Ovary (tissue), 7 donors: ENCODE measurements at regions not wholly inside any gene's neighbourhood (a gene's known extent, or its start where the extent isn't known, plus 50 kb on each side); places are given as distances from the start of the nearest gene placed in this dataset.

Experiments
- DNase-seq, 5 donors: peaks; one replicate each; pipeline ENCODE4 v3.0.0-alpha.2; 2019 to 2020
- H3K27ac ChIP-seq, 2 donors: fragments of 200-600 bp; one replicate each; pipeline versions ENCODE4 v1.5.1 to v1.8.0; 2019 to 2022
- H3K27me3 ChIP-seq: fragments of 200-600 bp; one replicate; pipeline ENCODE4 v1.8.0; 2022
- H3K36me3 ChIP-seq: fragments of 200-600 bp; sonication (generic); one replicate; pipeline ENCODE4 v1.5.1; 2019
- H3K4me1 ChIP-seq: one replicate; pipeline ENCODE4 v1.8.1; 2013; ENCODE audit warnings: mild to moderate bottlenecking, moderate library complexity; ENCODE audit not compliant: insufficient read depth
- H3K4me3 ChIP-seq: fragments of 200-600 bp; sonication (generic); one replicate; pipeline ENCODE4 v1.5.1; 2017
- H3K9me3 ChIP-seq, 2 donors: fragments of 200-600 bp in 1 of 2; sonication (generic) in 1 of 2; one replicate each; pipeline versions ENCODE4 v1.5.1 to v1.8.1; 2013 to 2019; ENCODE audit warnings: mild to moderate bottlenecking in 1 of 2, moderate library complexity in 1 of 2
- EP300 ChIP-seq: sonication (generic); formaldehyde crosslinking; IDR thresholded peaks from one replicate; pipeline ENCODE4 v1.6.1; 2017; ENCODE audit warnings: antibody characterized with exemption
- POLR2A ChIP-seq: fragments of 450-650 bp; IDR thresholded peaks from one replicate; pipeline ENCODE4 v1.6.1; 2017; ENCODE audit warnings: antibody characterized with exemption, mild to moderate bottlenecking, moderate library complexity
- whole genome bisulfite sequencing, 3 donors: extraction: QIAGEN DNeasy Blood & Tissue Kit in 1 of 3; methylation state at CpG; one replicate each; pipeline versions ENCODE4 v1.1.5 to v1.1.7; 2013 to 2017; 5-methylcytosine and 5-hydroxymethylcytosine counted together
- intact Hi-C, 4 donors: fragments of 100-400 bp; cut with DNase I; formaldehyde crosslinking; loops; one replicate each; pipeline versions ENCODE4 v1.11.0 to v1.15.1; 2022 to 2023
- TF ChIP-seq, protein P1 (sequence below), 3 donors: fragments of 450-650 bp in 2 of 3; fragments of 200-600 bp in 1 of 3; IDR thresholded peaks; one replicate each; pipeline versions ENCODE4 v1.5.1 to v1.8.0; 2016 to 2022; ENCODE audit warnings: antibody characterized with exemption in 3 of 3, mild to moderate bottlenecking in 1 of 3
- donor health status: DM: no; HTN: no; CAD: no; lungs with moderate emphysema.
- donor health status: DM: no; HTN: no; CAD: no.
- donor health status: Bipolar disorder and iron deficiency.
- donor health status: DM: no; HTN: no; CAD: no.
- donor health status: DM: yes; HTN: yes; CAD: no.

DNA sequence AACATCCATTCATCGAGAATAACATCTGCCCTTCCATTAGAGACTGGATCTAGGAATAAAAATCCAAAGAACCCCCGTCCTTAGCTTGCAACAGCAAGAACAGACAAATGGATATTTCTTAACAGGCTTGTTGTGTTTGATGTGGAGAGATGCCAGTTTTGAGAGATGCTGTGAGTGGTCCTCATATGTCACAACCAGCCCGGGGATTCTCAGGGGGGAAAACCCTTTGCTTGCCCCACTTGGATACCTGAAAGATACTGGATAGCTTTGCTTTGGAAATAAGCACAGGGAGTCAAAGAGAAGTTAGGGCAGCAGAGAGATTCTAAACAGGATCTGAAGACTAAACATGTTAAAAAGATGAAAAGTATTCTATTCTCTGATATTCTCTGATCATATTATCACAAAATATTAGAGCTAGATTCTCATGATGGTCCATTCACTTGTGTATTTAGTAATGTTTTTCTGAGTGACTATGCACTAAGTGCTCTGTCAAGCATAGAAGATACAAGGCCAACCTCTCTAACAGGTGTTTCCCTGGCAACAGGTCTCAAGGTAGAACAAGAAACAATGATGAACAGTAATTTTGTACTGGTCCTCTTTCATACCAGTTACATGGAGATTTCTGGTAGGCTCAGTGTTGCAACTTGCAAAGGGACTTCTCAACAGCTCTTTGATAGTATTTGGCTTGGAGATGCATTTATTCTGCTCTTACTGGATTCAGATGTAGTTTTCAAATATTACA is 348.2 kb downstream of the MYCN start:
- no peak for TF ChIP-seq EP300
- TF ChIP-seq, protein P1, sequence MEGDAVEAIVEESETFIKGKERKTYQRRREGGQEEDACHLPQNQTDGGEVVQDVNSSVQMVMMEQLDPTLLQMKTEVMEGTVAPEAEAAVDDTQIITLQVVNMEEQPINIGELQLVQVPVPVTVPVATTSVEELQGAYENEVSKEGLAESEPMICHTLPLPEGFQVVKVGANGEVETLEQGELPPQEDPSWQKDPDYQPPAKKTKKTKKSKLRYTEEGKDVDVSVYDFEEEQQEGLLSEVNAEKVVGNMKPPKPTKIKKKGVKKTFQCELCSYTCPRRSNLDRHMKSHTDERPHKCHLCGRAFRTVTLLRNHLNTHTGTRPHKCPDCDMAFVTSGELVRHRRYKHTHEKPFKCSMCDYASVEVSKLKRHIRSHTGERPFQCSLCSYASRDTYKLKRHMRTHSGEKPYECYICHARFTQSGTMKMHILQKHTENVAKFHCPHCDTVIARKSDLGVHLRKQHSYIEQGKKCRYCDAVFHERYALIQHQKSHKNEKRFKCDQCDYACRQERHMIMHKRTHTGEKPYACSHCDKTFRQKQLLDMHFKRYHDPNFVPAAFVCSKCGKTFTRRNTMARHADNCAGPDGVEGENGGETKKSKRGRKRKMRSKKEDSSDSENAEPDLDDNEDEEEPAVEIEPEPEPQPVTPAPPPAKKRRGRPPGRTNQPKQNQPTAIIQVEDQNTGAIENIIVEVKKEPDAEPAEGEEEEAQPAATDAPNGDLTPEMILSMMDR (IDR thresholded peaks at IDR 0.05): no peak
- no peak for TF ChIP-seq POLR2A

DNA sequence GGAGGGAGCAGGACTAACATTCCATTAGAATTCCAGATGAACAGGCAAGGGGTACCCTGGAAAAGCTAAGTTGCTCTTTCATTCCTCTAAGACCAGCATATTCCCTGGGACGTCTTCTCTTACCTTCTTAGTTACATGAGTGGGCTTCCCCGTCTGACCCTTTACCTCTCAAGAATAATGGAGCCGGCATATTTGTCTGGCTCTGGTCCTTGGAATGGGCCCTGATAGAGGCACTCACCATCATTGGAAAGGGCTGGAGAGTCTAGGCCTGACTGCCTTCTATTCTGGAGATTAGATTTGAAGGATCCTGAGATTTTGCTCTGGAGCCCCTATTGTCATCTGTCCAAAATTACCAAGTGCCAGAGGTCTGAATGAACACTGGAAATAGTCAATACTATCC is 347.5 kb downstream of the MYCN start:
- Histone ChIP-seq H3K4me3 (no peak overlapping the region), H3K27me3 (no peaks in the 10 kb centered on the region), H3K9me3 (no peaks in the 10 kb centered on the region), H3K36me3 (no peaks in the 10 kb centered on the region), H3K27ac (no peak overlapping the region), H3K4me1 (peaks cover 5% of the 10 kb centered on the region)
- DNase-seq: no peak
- 96 to 97% (median 96%) methylated on average over 3 of the region's 3 CpGs for WGBS, 3 donors
- intact Hi-C loops: no loop called here
- no peak for TF ChIP-seq POLR2A
- no peak for TF ChIP-seq EP300
- TF ChIP-seq, protein P1 (IDR thresholded peaks at IDR 0.05): no peak

More for the DNA sequence above, 348.2 kb downstream of the MYCN start:
- H3K4me3 ChIP-seq: no peak overlapping the region
- intact Hi-C loops: no loop called here
- H3K27ac ChIP-seq: no peak overlapping the region
- 87 to 92% (median 90%) methylated on average over 3 of the region's 3 CpGs for WGBS, 3 donors
- H3K4me1 ChIP-seq: peaks cover 5% of the 10 kb centered on the region
- no peak for DNase-seq
- H3K27me3 ChIP-seq: no peaks in the 10 kb centered on the region
- no peaks in the 10 kb centered on the region for H3K36me3 ChIP-seq
- no peaks in the 10 kb centered on the region for H3K9me3 ChIP-seq

GRCh38 chr2:16287281-16287680 is 346.9 kb downstream of the MYCN start:
- no peak overlapping the region for H3K27ac ChIP-seq
- intact Hi-C loops: no loop called here
- H3K27me3 ChIP-seq: no peaks in the 10 kb centered on the region
- TF ChIP-seq EP300 (no peak), POLR2A (no peak)
- TF ChIP-seq, protein P1 (IDR thresholded peaks at IDR 0.05): no peak
- WGBS, 3 donors: 88 to 96% (median 94%) methylated on average over 1 of the region's 1 CpG
- H3K9me3 ChIP-seq: no peaks in the 10 kb centered on the region
- no peak for DNase-seq
- H3K36me3 ChIP-seq: no peaks in the 10 kb centered on the region
- H3K4me1 ChIP-seq: peaks cover 5% of the 10 kb centered on the region
- no peak overlapping the region for H3K4me3 ChIP-seq

DNA sequence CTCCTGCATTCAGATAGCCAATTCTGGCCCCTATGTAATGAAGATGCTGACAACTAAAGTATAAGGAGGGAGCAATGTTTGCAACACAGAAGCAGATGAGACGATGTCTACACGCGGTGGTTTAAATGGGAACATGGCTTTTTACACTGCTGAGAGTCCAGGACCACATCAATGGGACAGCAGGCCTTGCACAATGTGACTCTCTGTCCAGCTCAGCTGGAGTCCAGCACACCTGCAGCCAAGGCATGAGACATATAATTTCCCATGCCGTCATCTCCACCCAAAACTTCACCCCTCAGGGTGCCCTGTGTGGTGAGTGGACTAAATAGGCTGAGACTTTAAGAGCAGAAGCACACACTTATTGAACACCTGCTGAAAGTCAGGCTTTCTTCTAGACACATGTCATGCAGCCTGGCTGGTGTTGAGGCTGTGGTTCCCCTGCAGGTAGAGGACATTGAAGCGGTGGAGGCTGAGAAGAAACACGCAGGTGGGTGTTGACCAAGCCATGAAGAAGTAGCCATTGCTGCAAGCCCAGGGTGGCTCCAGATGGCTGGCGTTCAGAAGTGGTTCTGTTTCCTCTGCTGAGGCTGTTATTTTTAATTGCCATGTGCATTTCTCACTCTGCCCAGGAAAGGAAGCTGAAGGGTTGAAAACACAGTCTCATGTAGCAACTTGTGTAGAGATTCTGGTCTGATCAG is 345.6 kb downstream of the MYCN start:
- Histone ChIP-seq H3K27ac (no peak overlapping the region), H3K9me3 (no peaks in the 10 kb centered on the region), H3K4me1 (peaks cover 5% of the 10 kb centered on the region), H3K4me3 (no peak overlapping the region), H3K27me3 (no peaks in the 10 kb centered on the region), H3K36me3 (no peaks in the 10 kb centered on the region)
- intact Hi-C loops: no loop called here
- TF ChIP-seq EP300: no peak
- TF ChIP-seq, protein P1 (IDR thresholded peaks at IDR 0.05): no peak
- no peak for TF ChIP-seq POLR2A
- no peak for DNase-seq
- WGBS, 3 donors: 63 to 85% (median 76%) methylated on average over 7 of the region's 7 CpGs
